AG04449 (cell line): ENCODE measurements at regions not wholly inside any gene's neighbourhood (a gene's known extent, or its start where the extent isn't known, plus 50 kb on each side); places are given as distances from the start of the nearest gene placed in this dataset.

Experiments used
- CTCF ChIA-PET: fragments of 350-600 bp; formaldehyde crosslinking; extraction: SDS; loops from one replicate; lab custom pipeline; 2021; ENCODE audit warnings: antibody characterized with exemption; lab: Yijun Ruan, JAX
- POLR2A ChIA-PET: fragments of 400-600, 350-600 bp; formaldehyde crosslinking; extraction: SDS; loops from one replicate; lab custom pipeline; 2020; ENCODE audit warnings: antibody characterized with exemption, inconsistent platforms; lab: Yijun Ruan, JAX
- DNase-seq: peaks from one replicate; pipeline ENCODE4 v3.0.0-alpha.2; 2010; ENCODE audit warnings: low read depth, low spot score
- H3K4me3 ChIP-seq: 2 replicates; pipeline ENCODE4 v1.5.1; 2011; ENCODE audit warnings: low read depth, mild to moderate bottlenecking, control low read depth, low read length
- CTCF ChIP-seq: IDR thresholded peaks from one replicate; pipeline ENCODE4 v1.5.1; 2011; ENCODE audit warnings: mild to moderate bottlenecking, moderate library complexity, low read length, control low read depth, inconsistent platforms; ENCODE audit not compliant: insufficient read depth; ENCODE audit errors: missing control alignments

- H3K4me3 ChIP-seq = no peak overlapping the region
- POLR2A ChIA-PET = no interaction called here
- no peak for TF ChIP-seq CTCF
- no peak for DNase-seq
- CTCF ChIA-PET = no interaction called here
These were observed 82.6 kb downstream of the TRIM42 start for GRCh38 chr3:140760324-140761075.

GRCh38 chr3:140761076-140761639, 83.3 kb downstream of the TRIM42 start:
- no peak for DNase-seq
- no peak overlapping the region for H3K4me3 ChIP-seq
- CTCF ChIA-PET = no interaction called here
- TF ChIP-seq CTCF = no peak
- POLR2A ChIA-PET = no interaction called here

- CTCF ChIA-PET = no interaction called here
- no peak for TF ChIP-seq CTCF
- DNase-seq = no peak
- H3K4me3 ChIP-seq = no peak overlapping the region
- POLR2A ChIA-PET = no interaction called here
These were observed 84.9 kb downstream of the TRIM42 start for GRCh38 chr3:140762746-140763145.

GRCh38 chr3:140763532-140763931, 85.7 kb downstream of the TRIM42 start:
- H3K4me3 ChIP-seq = no peak overlapping the region
- POLR2A ChIA-PET = no interaction called here
- TF ChIP-seq CTCF = no peak
- no peak for DNase-seq
- CTCF ChIA-PET = no interaction called here

GRCh38 chr3:140765246-140765645, 87.4 kb downstream of the TRIM42 start:
- ChIA-PET CTCF (no interaction called here), POLR2A (no interaction called here)

More at GRCh38 chr3:140765246-140765645, 87.4 kb downstream of the TRIM42 start:
- no peak overlapping the region for H3K4me3 ChIP-seq
- no peak for TF ChIP-seq CTCF
- no peak for DNase-seq
